Epithelial cell of esophagus (primary cell): ENCODE measurements at regions not wholly inside any gene's neighbourhood (a gene's known extent, or its start where the extent isn't known, plus 50 kb on each side); places are given as distances from the start of the nearest gene placed in this dataset.
"Not testable (repeated sequence)": the region's sequence is repeated elsewhere in the genome, so short reads cannot be mapped to it uniquely, and the experiment has no call there.

Source experiments
- DNase-seq: peaks from one replicate; pipeline ENCODE4 v3.0.0; 2010; ENCODE audit warnings: low read depth
- H3K4me3 ChIP-seq: 2 replicates; pipeline ENCODE4 v1.5.1; 2011; ENCODE audit warnings: mild to moderate bottlenecking, low read length, control low read depth
- TF ChIP-seq, protein P1 (sequence below): IDR thresholded peaks from 2 replicates; pipeline ENCODE4 v1.5.1; 2011; ENCODE audit warnings: low read depth, mild to moderate bottlenecking, low read length, control low read depth, inconsistent platforms; ENCODE audit not compliant: insufficient read depth; ENCODE audit errors: missing control alignments

DNA sequence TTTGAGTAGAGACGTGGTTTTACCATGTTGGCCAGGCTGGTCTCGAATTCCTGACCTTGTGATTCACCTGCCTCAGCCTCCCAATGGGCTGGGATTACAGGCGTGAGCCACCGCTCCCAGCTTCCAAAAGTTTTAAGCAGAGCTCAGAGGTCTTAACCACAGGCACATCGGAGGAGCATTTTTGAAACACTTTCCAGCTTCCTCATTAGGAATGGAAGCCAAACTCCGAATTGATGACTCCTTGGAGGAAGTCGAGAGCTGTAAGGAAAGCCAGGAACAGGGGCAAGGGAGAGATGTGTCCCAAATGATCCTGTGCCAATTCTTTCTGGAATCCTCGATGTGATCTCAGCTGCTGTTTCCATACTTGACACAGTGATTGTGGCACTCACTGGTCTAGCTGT is 56.2 kb upstream of the CCZ1B start:
- not testable (repeated sequence) for DNase-seq

DNA sequence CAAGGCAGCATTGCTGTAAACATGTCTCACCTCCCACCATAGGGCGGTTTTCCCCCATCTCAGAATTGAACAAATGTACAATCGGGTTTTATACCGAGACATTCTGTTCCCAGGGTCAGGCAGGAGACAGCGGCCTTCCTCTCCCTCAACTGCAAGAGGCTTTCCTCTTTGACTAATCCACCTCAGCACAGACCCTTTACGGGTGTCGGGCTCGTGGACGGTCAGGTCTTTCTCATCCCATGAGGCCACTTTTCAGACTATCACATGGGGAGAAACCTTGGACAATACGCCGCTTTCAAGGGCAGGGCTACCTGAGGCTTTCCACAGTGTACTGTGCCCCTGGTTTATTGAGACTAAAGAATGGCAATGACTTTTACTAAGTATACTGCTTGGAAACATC is 57.7 kb upstream of the CCZ1B start:
- H3K4me3 ChIP-seq, DNase-seq: not testable (repeated sequence)

More for the DNA sequence above, 56.2 kb upstream of the CCZ1B start:
- H3K4me3 ChIP-seq: not testable (repeated sequence)

DNA sequence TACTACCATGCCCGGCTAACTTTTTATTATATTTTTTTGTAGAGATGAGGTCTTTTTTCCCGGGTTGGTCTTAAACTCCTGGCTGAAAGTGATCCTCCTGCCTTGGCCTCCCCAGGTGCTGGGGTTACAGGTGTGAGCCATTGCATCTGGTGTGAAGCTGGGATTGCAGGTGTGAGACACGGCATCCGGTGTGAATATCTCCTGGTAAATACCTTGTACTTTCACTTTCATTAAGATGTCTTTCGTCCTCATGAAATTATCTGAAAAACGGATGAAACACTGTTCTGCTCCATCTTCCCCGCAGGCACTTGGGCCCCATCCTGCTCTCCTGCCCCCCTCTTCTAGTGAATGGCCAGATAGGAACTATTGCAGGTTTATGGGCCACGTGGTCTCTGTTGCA is 60.1 kb upstream of the CCZ1B start:
- H3K4me3 ChIP-seq: no peak overlapping the region
- TF ChIP-seq, protein P1, sequence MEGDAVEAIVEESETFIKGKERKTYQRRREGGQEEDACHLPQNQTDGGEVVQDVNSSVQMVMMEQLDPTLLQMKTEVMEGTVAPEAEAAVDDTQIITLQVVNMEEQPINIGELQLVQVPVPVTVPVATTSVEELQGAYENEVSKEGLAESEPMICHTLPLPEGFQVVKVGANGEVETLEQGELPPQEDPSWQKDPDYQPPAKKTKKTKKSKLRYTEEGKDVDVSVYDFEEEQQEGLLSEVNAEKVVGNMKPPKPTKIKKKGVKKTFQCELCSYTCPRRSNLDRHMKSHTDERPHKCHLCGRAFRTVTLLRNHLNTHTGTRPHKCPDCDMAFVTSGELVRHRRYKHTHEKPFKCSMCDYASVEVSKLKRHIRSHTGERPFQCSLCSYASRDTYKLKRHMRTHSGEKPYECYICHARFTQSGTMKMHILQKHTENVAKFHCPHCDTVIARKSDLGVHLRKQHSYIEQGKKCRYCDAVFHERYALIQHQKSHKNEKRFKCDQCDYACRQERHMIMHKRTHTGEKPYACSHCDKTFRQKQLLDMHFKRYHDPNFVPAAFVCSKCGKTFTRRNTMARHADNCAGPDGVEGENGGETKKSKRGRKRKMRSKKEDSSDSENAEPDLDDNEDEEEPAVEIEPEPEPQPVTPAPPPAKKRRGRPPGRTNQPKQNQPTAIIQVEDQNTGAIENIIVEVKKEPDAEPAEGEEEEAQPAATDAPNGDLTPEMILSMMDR: no peak
- no peak for DNase-seq

DNA sequence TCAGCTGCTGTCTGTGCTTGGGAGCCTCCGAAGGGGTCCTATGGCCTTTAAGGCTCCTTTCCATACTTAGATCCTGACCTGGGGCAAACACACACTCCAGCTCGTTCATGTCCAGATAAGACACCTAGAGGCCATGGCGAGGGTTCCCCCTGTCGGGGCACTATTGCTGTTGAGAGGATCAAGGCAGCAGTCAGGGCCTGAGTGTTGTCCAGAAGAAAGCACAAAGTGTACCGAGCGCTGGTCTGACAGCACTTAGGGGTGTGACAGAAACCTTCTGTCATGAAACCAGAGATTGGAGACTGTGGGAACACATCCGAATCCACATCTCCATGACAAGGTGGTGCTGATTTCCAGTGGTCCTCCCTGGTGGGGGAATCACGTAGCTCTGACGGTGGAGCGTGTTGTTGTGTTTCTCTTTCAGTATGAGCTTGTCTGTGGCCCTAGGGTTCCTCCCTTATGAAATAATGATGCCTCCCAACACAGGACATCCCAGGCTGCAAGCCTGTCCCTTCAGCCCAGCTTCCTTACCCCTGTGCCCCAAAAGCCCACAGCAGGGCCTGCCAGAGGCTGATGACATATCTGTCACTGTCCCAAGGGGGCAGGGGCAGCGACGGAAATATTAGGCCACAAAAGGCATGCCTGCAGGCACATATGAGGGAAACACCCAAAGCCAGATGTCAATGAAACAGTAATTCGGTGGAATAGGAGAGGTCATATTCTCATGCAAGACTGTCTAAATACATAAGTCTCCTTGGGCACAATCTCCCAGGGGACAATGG is 62.4 kb upstream of the CCZ1B start:
- not testable (repeated sequence) for H3K4me3 ChIP-seq, DNase-seq

DNA sequence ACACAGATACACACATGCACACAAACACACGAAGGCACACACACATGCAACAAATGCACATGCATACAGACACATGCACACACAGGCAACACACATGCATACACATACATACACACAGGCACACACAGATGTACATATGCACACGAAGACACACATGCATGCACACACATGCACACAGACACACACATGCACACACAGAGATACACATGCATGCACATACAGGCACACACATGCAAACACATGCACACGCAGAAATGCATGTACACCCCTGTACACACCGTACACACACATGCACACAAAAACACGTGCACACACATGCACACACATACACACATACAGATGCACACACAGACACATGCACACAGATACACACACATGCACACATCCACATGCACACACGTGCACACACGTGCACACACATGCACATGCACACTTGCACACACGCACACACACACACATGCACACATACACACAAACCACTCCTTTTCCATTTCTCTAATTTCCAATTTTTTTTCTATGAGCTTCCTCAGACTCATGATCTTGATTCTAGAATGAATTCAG is 63.3 kb upstream of the CCZ1B start:
- TF ChIP-seq, protein P1: no peak
- DNase-seq: no peak
- no peak overlapping the region for H3K4me3 ChIP-seq

DNA sequence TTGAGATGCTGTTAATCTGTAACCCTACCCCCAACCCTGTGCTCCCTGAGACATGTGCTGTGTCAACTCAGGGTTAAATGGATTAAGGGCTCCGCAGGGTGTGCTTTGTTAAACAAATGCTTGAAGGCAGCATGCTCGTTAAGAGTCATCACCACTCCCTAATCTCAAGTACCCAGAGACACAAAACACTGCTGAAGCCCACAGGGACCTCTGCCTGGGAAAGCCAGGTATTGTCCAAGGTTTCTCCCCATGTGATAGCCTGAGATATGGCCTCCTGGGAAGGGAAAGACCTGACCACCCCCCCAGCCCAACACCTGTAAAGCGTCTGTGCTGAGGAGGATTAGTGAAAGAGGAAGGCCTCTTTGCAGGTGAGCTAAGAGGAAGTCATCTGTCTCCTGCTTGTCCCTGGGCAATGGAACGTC is 76.0 kb upstream of the CCZ1B start:
- not testable (repeated sequence) for DNase-seq, H3K4me3 ChIP-seq

DNA sequence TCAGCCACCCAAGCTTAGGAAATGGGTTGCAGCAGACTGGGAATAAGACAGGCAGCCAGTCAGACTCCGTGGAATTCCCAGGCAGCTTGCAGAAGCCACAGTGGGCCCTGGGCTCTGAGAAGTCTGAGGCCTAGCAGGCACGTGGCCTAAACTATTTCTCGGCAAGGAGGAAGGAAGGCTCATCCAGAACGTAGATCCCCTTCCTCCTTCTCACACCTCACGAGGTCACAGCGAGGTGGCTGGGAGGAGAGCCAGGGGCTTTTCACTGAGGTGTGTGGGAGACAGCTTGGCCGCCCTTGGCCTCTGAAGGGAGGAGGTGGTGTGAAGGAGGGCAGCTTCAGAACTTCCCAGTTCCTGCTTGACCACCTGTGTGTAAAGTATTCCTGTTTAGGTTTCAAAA is 77.2 kb upstream of the CCZ1B start:
- DNase-seq, H3K4me3 ChIP-seq: not testable (repeated sequence)

DNA sequence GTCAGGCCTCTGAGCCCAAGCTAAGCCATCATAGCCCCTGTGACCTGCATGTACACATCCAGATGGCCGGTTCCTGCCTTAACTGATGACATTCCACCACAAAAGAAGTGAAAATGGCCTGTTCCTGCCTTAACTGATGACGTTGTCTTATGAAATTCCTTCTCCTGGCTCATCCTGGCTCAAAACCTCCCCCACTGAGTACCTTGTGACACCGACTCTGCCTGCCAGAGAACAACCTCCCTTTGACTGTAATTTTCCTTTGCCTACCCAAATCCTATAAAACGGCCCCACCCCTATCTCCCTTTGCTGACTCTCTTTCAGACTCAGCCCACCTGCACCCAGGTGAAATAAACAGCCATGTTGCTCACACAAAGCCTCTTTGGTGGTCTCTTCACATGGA is 77.7 kb upstream of the CCZ1B start:
- DNase-seq, H3K4me3 ChIP-seq: not testable (repeated sequence)

DNA sequence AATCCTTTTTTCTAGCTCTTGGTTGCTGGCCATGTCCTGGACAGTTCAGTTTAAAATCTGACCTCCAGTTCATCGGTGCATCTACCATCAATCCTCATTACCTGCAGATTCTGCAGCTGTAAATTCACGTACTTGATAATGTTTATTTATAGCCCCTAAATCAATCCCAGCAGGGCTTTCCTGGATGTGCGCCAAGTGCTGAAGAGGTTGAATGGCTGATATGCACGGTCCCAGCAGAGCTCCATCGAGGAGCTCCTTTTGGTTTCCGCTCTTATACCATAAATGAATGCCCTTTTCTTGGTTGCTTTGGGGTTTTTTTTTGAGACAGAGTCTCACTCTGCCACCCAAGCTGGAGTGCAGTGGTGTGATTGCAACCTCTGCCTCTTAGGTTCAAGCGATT is 91.2 kb upstream of the CCZ1B start:
- TF ChIP-seq, protein P1: no peak
- no peak for DNase-seq

DNA sequence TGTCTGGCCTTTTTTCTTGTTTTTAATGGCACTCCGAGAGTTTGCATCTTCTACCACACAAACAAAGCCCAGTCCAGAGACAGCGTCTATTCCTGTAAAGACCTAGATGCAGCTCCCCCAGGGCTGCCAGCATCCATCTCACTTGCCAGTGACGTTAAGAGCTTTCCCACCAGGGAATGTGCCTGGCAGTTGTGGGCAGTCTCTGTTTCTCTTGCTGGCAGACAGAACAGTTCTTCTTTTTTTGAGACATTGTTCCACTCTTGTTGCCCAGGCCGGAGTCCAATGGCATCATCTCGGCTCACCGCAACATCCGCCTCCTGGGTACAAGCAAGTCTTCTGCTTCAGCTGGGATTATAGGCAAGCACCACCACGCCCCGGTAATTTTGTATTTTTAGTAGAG is 93.1 kb upstream of the CCZ1B start:
- H3K4me3 ChIP-seq, DNase-seq: not testable (repeated sequence)

More for the DNA sequence above, 91.2 kb upstream of the CCZ1B start:
- no peak overlapping the region for H3K4me3 ChIP-seq

DNA sequence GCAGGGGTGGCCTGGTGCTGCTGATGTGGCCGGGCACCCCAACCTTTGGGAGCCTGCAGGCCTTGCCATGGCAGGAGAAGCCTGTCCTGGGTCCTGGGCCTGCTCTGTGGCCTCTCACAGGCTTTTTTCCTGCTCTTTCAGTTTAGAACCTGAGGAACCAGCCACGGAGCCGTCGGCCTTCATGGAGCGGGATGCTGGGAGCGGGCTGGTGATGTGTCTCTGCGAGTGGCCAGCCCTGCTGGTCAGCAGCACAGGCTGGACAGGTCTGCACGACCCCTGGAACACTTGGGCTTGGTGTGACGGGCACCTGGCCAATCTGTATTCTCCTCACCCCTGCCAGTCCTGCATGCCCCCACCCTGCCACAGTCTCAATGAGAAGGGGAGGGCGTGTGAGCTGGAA is 98.4 kb upstream of the CCZ1B start:
- not testable (repeated sequence) for H3K4me3 ChIP-seq

DNA sequence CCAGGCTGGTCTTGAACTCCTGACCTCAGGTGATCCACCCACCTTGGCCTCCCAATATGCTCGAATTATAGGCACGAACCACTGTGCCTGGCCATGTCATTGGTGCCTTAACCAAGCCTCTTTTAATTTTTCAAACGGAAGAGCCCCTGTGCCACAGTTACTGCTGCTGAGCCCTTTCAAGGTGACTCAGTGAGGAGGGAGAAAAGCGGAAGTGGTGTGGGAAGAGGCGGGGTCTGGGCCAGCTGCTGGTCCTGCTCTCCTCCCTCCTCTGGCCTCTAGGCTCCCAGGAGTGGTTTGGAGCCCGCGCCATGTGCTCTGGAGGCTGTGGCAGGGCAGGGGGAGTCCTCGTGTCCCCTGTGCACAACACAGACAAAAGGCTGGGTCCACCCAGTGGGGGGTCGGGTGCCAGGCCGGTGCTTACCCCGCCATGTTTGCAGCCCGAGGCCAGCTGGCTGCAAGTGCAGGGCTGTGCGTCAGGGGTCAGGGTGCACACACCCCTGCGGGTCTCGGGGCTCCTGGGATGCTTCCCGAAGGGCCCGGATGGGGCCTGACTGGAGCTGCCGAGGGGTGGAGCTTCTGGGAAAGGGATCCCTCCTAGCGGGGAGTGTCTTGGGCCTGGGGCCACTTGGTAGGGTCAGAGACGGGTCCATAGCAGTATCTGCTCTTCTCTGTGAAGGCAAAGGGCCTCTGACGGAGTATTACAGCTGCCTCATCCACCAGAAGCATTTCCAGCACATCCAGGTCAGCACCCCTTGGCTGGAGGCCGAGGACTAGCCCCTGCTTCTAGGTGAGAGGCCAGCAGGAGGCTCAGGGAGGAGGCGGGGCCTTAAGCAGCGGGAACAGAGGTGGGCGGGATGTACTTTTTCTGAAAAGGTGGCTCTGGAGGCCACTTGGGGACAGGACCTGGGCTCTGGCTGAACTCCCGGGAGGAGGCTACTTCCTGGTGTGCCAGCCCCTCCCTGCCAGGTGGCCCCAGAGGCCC is 100.4 kb upstream of the CCZ1B start:
- DNase-seq, H3K4me3 ChIP-seq: not testable (repeated sequence)

More for the DNA sequence above, 98.4 kb upstream of the CCZ1B start:
- DNase-seq: not testable (repeated sequence)

DNA sequence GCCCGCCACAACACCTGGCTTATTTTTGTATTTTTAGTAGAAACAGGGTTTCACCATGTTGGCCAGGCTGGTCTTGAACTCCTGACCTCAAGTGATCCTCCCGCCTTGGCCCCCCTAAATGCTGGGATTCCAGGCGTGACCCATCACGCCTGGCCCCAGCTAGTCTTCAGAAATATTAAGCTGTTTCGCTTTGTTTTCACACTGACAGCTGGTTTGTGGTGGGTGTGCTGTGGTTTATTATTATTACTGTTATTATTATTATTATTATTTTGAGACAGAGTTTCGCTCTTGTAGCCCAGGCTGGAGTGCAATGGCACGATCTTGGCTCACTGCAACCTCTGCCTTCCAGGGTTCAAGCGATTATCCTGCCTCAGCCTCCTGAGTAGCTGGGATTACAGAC is 101.6 kb upstream of the CCZ1B start:
- not testable (repeated sequence) for H3K4me3 ChIP-seq, DNase-seq

DNA sequence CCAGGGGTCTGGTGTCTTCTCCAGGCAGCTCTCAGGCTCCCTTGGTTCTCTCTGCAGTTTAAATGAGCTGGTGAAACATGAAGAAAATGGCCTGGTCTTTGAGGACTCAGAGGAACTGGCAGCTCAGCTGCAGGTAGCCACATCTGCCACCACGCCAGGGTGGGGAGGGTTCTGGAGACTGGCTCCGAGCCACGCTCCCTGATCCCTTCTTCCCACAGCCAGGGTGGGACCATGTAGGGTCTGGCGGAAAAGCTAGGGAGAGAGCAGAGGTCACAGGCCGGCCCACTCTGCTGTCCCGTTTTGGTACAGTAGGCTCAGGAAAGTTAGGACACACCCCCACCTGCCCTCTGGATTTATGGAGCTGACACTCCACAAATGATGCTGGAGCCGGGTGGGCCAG is 103.5 kb upstream of the CCZ1B start:
- not testable (repeated sequence) for DNase-seq, H3K4me3 ChIP-seq

DNA sequence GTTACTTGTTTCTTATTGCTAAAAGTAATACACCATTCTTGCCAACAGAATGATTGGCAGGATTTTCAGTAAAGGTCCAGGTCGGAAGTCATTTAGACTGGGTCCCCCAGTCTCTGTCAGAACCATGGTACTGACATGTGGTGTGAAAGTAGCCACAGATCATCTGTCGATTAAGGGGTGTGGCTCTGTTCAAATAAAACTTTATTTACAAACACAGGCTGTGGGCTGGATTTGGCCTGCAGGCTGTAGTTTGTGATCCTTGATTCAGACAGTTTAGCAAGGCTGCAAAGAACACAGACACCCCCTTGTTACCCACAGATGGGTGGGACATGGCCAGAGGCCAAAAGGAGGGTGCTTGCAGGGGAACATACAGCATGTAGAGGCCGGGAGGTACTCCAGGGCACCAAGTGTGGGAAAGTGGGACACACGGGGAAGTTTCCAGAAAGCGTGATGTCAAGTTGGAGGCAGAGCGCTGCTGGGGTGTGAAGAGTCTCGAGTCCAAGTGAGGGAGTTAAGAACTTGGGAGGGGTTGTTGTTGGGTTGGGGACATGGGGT is 104.1 kb upstream of the CCZ1B start:
- not testable (repeated sequence) for H3K4me3 ChIP-seq, DNase-seq
